ENCODE measurements at regions not wholly inside any gene's neighbourhood (a gene's known extent, or its start where the extent isn't known, plus 50 kb on each side); places are given as distances from the start of the nearest gene placed in this dataset.

DNA sequence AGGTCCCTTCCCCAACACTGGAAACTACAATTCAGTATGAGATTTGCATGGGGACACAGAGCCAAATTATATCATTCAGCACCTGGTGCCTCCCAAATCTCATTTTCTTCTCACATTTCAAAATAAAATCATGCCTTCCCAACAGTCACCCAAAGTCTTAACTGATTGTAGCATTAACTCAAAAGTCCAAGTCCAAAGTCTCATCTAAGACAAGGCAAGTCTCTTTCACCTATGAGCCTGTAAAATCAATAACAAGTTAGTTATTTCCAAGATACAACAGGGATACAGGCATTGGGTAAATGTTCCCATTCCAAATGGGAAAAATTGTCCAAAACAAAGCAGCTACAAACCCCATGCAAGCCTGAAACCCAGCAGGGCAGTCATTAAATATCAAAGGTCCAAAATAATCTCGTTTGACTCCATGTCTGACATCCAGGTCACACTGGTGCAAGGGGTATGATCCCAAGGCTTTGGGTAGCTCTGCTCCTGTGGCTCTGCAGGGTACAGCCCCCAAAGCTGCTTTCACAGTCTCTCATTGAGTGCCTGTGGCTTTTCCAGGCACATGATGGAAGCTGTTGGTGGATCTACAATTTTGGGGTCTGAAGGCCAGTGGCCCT lies 1370.1 kb upstream of the DDX18 start:
- H3K4me3 Mint-ChIP-seq: no peak overlapping the region
- Histone ChIP-seq H3K36me3 (replicated peaks in 1 of 2; ENCODE audit: control insufficient read depth in 1 of 2, insufficient read depth in 2 of 2, low read length in 2 of 2) (no peaks in the 10 kb centered on the region), H2AFZ (ENCODE audit: insufficient read depth, low read depth, low read length, poor library complexity, severe bottlenecking) (no peak overlapping the region), H3K27me3 (ENCODE audit: control insufficient read depth in 2 of 2, insufficient read depth in 2 of 2, low read length in 2 of 2) (no peaks in the 10 kb centered on the region), H3K4me3 (replicated peaks in 1 of 3; ENCODE audit: low read depth in 2 of 3, low read length in 3 of 3) (no peak overlapping the region), H3K9ac (ENCODE audit: insufficient read depth, low read length, poor library complexity, severe bottlenecking) (no peak overlapping the region), H3K4me2 (replicated peaks; ENCODE audit: extremely low read depth, low read length, poor library complexity, severe bottlenecking) (no peak overlapping the region), H4K20me1 (ENCODE audit: insufficient read depth, low read length) (no peaks in the 10 kb centered on the region), H3K79me2 (ENCODE audit: insufficient read depth, low read length) (no peaks in the 10 kb centered on the region), H3K9me3 (replicated peaks in 1 of 2; ENCODE audit: control insufficient read depth in 1 of 2, insufficient read depth in 1 of 2, low read length in 2 of 2) (peaks cover 7 to 14% of the 10 kb centered on the region in 2 donors), H3K27ac (ENCODE audit: low read depth in 1 of 2, low read length in 2 of 2) (no peak overlapping the region), H3K4me1 (ENCODE audit: control insufficient read depth in 1 of 2, insufficient read depth in 2 of 2, low read length in 2 of 2) (no peaks in the 10 kb centered on the region)
- TF ChIP-seq, protein P1, sequence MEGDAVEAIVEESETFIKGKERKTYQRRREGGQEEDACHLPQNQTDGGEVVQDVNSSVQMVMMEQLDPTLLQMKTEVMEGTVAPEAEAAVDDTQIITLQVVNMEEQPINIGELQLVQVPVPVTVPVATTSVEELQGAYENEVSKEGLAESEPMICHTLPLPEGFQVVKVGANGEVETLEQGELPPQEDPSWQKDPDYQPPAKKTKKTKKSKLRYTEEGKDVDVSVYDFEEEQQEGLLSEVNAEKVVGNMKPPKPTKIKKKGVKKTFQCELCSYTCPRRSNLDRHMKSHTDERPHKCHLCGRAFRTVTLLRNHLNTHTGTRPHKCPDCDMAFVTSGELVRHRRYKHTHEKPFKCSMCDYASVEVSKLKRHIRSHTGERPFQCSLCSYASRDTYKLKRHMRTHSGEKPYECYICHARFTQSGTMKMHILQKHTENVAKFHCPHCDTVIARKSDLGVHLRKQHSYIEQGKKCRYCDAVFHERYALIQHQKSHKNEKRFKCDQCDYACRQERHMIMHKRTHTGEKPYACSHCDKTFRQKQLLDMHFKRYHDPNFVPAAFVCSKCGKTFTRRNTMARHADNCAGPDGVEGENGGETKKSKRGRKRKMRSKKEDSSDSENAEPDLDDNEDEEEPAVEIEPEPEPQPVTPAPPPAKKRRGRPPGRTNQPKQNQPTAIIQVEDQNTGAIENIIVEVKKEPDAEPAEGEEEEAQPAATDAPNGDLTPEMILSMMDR (IDR thresholded peaks at IDR 0.05): no peak
- H3K27me3 Mint-ChIP-seq (ENCODE audit: low read depth in 3 of 3): no peaks in the 10 kb centered on the region
- WGBS (ENCODE audit: insufficient coverage): 67% methylated on average over 1 of the region's 1 CpG
- no peaks in the 10 kb centered on the region for H3K36me3 Mint-ChIP-seq
- no peaks in the 10 kb centered on the region for H3K4me1 Mint-ChIP-seq
- intact Hi-C loops (cut with micrococcal nuclease): no loop called here
- DNase-seq: no peak
- H3K9me3 Mint-ChIP-seq: peaks cover 0 to 6% (median 0%) of the 10 kb centered on the region in 7 donors
- H3K27ac Mint-ChIP-seq: no peak overlapping the region

DNA sequence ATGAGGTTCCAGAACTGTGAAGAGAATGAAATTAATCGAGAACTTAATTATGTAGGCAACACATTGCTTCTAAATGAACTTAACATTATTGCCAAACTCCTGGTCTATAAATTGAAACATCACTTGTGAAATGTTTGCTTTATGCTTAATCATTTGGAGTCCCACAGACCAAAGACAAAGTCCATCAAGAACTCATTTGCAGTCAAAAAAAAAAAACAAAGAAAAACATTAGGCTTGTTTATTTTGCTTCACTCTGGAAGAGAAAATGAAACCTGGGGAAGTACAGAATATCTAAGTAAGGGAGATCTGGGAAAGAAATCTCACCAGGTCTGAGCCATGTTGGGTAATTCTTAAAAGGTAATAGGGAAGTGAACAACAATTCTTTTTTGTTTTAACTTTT lies 1363.5 kb upstream of the DDX18 start:
- no peaks in the 10 kb centered on the region for H3K27me3 Mint-ChIP-seq (ENCODE audit: low read depth in 3 of 3)
- TF ChIP-seq, protein P1 (IDR thresholded peaks at IDR 0.05): no peak
- H3K4me1 Mint-ChIP-seq: no peaks in the 10 kb centered on the region
- no peaks in the 10 kb centered on the region for H3K4me1 ChIP-seq (ENCODE audit: control insufficient read depth in 1 of 2, insufficient read depth in 2 of 2, low read length in 2 of 2)
- H4K20me1 ChIP-seq (ENCODE audit: insufficient read depth, low read length): no peaks in the 10 kb centered on the region
- H3K4me2 ChIP-seq (replicated peaks; ENCODE audit: extremely low read depth, low read length, poor library complexity, severe bottlenecking): no peak overlapping the region
- no peak overlapping the region for H2AFZ ChIP-seq (ENCODE audit: insufficient read depth, low read depth, low read length, poor library complexity, severe bottlenecking)
- H3K4me3 ChIP-seq (replicated peaks in 1 of 3; ENCODE audit: low read depth in 2 of 3, low read length in 3 of 3): no peak overlapping the region
- H3K36me3 Mint-ChIP-seq: no peaks in the 10 kb centered on the region
- H3K4me3 Mint-ChIP-seq: no peak overlapping the region
- H3K27ac Mint-ChIP-seq: no peak overlapping the region
- WGBS (ENCODE audit: insufficient coverage): no CpG with 5 or more reads among the region's 1 CpG
- no peak for DNase-seq
- H3K9ac ChIP-seq (ENCODE audit: insufficient read depth, low read length, poor library complexity, severe bottlenecking): no peak overlapping the region
- peaks cover 0 to 10% (median 3%) of the 10 kb centered on the region in 7 donors for H3K9me3 Mint-ChIP-seq
- H3K27ac ChIP-seq (ENCODE audit: low read depth in 1 of 2, low read length in 2 of 2): no peak overlapping the region
- H3K27me3 ChIP-seq (ENCODE audit: control insufficient read depth in 2 of 2, insufficient read depth in 2 of 2, low read length in 2 of 2): no peaks in the 10 kb centered on the region
- H3K9me3 ChIP-seq (replicated peaks in 1 of 2; ENCODE audit: control insufficient read depth in 1 of 2, insufficient read depth in 1 of 2, low read length in 2 of 2): peaks cover 7 to 11% of the 10 kb centered on the region in 2 donors
- H3K79me2 ChIP-seq (ENCODE audit: insufficient read depth, low read length): no peaks in the 10 kb centered on the region
- no peaks in the 10 kb centered on the region for H3K36me3 ChIP-seq (replicated peaks in 1 of 2; ENCODE audit: control insufficient read depth in 1 of 2, insufficient read depth in 2 of 2, low read length in 2 of 2)
- intact Hi-C loops (cut with micrococcal nuclease): no loop called here
